ENCODE measurements at regions not wholly inside any gene's neighbourhood (a gene's known extent, or its start where the extent isn't known, plus 50 kb on each side); places are given as distances from the start of the nearest gene placed in this dataset.

DNA sequence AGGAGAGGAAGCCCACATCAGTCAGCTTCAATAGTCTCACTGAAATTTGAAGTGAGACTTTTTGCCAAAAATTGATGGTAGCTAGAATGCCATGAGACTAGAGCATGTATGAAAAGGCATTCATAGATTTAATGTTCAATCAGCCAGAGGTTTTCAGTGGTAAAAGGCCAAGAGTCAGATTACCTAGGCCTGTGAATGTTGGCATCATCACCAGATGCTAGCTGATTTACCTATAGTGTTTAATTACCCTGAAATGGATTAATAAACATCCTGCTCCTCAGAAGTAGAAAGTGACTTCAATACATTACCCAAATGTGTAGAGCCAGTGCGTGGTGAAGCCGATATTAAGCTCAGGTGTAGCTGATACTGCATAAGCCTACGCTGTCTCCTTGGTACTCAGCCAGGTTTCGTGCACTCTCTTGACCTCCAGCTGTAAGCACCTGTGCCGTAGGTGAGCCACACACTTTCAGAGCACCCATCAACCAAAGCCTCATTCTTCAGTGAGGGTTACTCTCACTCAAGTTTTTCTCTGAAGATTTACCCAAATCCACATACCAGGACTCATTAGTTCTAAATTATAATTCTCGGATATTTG lies 1140.3 kb upstream of the SLC10A2 start:
- intact Hi-C loops (cut with DNase I): no loop called here
- DNase-seq (ENCODE audit: extremely low spot score): no peak
- H3K36me3 ChIP-seq: no peaks in the 10 kb centered on the region
- WGBS: 95% methylated on average over 6 of the region's 6 CpGs
- no peaks in the 10 kb centered on the region for H3K4me1 ChIP-seq
- TF ChIP-seq CTCF (IDR thresholded peaks at IDR 0.05): no peak
- TF ChIP-seq POLR2A (IDR thresholded peaks at IDR 0.05; ENCODE audit: low read depth): no peak
- TF ChIP-seq EP300 (IDR thresholded peaks at IDR 0.05): no peak
- TF ChIP-seq POLR2AphosphoS5 (IDR thresholded peaks at IDR 0.05): no peak
- no peaks in the 10 kb centered on the region for H3K9me3 ChIP-seq
- H3K4me3 ChIP-seq: no peak overlapping the region
- H3K27me3 ChIP-seq: no peaks in the 10 kb centered on the region
- H3K27ac ChIP-seq (replicated peaks in 1 of 4): no peak overlapping the region

DNA sequence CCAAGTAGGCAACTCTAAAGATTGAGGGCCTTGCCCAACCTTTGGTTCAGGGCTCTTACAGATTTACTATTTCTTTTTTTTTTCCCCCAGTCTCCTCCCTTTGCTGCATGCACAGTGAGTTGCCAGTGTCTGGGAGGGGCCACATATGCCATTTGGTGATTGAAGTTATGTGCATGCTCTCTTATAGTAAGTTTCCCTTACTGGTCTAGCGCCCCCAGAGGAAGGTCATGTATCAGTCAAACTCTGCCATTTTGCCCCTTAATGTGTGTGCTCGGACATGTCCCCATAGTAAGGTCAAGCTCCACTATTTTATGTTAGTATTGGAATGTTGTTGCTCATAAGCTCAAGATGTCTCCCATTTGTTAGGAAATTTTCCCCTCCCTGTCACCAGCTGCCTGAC lies 1138.0 kb upstream of the SLC10A2 start:
- intact Hi-C loops (cut with DNase I): no loop called here
- H3K27ac ChIP-seq (replicated peaks in 1 of 4): no peak overlapping the region
- H3K4me3 ChIP-seq: no peak overlapping the region
- H3K4me1 ChIP-seq: no peaks in the 10 kb centered on the region
- H3K9me3 ChIP-seq: no peaks in the 10 kb centered on the region
- no peak for DNase-seq (ENCODE audit: extremely low spot score)
- H3K36me3 ChIP-seq: no peaks in the 10 kb centered on the region
- TF ChIP-seq EP300 (IDR thresholded peaks at IDR 0.05): no peak
- TF ChIP-seq POLR2AphosphoS5 (IDR thresholded peaks at IDR 0.05): no peak
- no peak for TF ChIP-seq POLR2A (IDR thresholded peaks at IDR 0.05; ENCODE audit: low read depth)
- TF ChIP-seq CTCF (IDR thresholded peaks at IDR 0.05): no peak
- H3K27me3 ChIP-seq: no peaks in the 10 kb centered on the region
- WGBS: 81% methylated on average over 2 of the region's 2 CpGs

GRCh38 chr13:104198801-104199200 lies 1132.6 kb upstream of the SLC10A2 start:
- Histone ChIP-seq H3K27ac (replicated peaks in 1 of 4) (no peak overlapping the region), H3K4me1 (no peaks in the 10 kb centered on the region), H3K4me3 (no peak overlapping the region), H3K27me3 (no peaks in the 10 kb centered on the region), H3K9me3 (no peaks in the 10 kb centered on the region), H3K36me3 (no peaks in the 10 kb centered on the region)
- intact Hi-C loops (cut with DNase I): no loop called here
- WGBS: 56% methylated on average over 1 of the region's 1 CpG
- DNase-seq (ENCODE audit: extremely low spot score): no peak
- TF ChIP-seq POLR2A (IDR thresholded peaks at IDR 0.05; ENCODE audit: low read depth): no peak
- no peak for TF ChIP-seq CTCF (IDR thresholded peaks at IDR 0.05)
- TF ChIP-seq EP300 (IDR thresholded peaks at IDR 0.05): no peak
- TF ChIP-seq POLR2AphosphoS5 (IDR thresholded peaks at IDR 0.05): no peak

DNA sequence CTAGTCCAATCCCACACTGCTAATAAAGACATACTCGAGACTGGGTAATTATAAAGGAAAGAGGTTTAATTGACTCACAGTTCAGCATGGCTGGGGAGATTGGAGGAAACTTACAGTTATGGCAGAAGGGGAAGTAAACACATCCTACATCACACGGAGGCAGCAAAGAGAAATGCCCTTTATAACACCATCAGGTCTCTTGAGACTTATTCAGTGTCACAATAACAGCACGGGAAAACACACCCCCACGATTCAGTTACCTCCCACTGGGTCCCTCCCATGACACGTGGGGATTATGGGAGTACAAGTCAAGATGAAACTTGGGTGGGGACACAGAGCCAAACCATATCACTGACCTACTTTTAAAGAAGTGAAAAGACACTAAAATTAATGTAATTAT lies 1130.4 kb upstream of the SLC10A2 start:
- WGBS: 72% methylated on average over 5 of the region's 5 CpGs
- H3K36me3 ChIP-seq: no peaks in the 10 kb centered on the region
- intact Hi-C loops (cut with DNase I): no loop called here
- no peak overlapping the region for H3K4me3 ChIP-seq
- no peaks in the 10 kb centered on the region for H3K27me3 ChIP-seq
- no peak for DNase-seq (ENCODE audit: extremely low spot score)
- no peak overlapping the region for H3K27ac ChIP-seq (replicated peaks in 1 of 4)
- no peaks in the 10 kb centered on the region for H3K9me3 ChIP-seq
- TF ChIP-seq POLR2AphosphoS5 (IDR thresholded peaks at IDR 0.05) (no peak), EP300 (IDR thresholded peaks at IDR 0.05) (no peak), CTCF (IDR thresholded peaks at IDR 0.05) (no peak), POLR2A (IDR thresholded peaks at IDR 0.05; ENCODE audit: low read depth) (no peak)
- H3K4me1 ChIP-seq: no peaks in the 10 kb centered on the region

Data from esophagus muscularis mucosa (tissue), 4 donors.